Fibroblast of mammary gland (primary cell): ENCODE measurements at regions not wholly inside any gene's neighbourhood (a gene's known extent, or its start where the extent isn't known, plus 50 kb on each side); places are given as distances from the start of the nearest gene placed in this dataset.

ENCODE experiments used
- DNase-seq: peaks from one replicate; pipeline ENCODE4 v3.0.0-alpha.2; 2010; ENCODE audit warnings: low read depth
- H3K4me3 ChIP-seq: 2 replicates; pipeline ENCODE4 v1.5.1; 2011; ENCODE audit warnings: low read depth, mild to moderate bottlenecking, low read length, moderate library complexity; ENCODE audit not compliant: control insufficient read depth
- TF ChIP-seq, protein P1 (sequence below): conservative IDR thresholded peaks from 2 replicates; pipeline ENCODE4 v1.5.1; 2011; ENCODE audit warnings: low read depth, low read length, inconsistent platforms; ENCODE audit not compliant: control insufficient read depth, insufficient read depth

DNA sequence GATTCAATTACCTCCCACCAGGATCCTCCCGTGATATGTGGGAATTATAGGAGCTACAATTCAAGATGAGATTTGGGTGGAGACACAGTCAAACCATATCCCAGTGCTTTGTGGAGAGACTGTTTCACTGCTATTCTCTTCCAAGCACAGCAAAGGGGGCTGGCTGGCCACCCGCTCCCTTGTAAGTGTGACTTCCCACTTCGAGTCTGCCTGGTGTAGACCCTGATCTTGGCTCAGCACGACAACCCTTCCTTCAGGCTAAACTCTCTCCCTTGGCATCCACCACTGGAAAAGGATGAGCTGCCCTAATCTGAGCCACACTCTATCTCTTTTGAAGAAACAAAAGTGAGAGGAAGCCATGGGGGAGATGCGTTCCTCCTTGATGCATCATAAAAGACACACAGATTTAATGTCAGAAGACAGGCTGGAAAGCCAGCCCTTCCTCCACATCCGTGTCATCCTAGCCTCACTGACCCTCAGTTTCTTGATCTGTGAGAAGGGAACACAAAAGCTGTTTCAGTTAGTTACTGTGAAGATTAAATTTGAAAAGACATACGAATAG lies 64.7 kb upstream of the CDON start:
- H3K4me3 ChIP-seq, result no peak overlapping the region
- TF ChIP-seq, protein P1, sequence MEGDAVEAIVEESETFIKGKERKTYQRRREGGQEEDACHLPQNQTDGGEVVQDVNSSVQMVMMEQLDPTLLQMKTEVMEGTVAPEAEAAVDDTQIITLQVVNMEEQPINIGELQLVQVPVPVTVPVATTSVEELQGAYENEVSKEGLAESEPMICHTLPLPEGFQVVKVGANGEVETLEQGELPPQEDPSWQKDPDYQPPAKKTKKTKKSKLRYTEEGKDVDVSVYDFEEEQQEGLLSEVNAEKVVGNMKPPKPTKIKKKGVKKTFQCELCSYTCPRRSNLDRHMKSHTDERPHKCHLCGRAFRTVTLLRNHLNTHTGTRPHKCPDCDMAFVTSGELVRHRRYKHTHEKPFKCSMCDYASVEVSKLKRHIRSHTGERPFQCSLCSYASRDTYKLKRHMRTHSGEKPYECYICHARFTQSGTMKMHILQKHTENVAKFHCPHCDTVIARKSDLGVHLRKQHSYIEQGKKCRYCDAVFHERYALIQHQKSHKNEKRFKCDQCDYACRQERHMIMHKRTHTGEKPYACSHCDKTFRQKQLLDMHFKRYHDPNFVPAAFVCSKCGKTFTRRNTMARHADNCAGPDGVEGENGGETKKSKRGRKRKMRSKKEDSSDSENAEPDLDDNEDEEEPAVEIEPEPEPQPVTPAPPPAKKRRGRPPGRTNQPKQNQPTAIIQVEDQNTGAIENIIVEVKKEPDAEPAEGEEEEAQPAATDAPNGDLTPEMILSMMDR, result no peak
- no peak for DNase-seq

DNA sequence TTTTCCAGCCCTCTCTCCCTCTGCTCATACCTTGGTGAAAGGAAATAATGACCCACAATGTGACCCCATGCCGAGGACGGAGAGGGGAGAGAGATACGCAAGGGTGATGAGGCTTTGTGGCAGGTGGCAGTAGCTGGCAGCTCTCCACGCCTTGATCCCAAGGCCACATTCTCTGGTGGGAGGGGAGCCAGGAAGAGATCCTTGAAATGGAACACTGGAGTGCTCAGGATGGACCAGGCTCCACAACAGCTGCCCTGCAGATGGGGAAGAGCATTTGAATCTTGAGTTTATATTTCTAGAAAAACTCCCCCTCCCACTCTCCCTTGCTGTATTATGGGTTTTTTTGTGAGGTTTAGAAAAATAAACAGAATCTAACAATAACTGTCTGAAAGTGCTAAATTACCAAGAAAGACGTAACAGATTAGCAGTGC lies 61.6 kb upstream of the CDON start:
- no peak for DNase-seq
- H3K4me3 ChIP-seq, result no peak overlapping the region
- TF ChIP-seq, protein P1, result no peak

DNA sequence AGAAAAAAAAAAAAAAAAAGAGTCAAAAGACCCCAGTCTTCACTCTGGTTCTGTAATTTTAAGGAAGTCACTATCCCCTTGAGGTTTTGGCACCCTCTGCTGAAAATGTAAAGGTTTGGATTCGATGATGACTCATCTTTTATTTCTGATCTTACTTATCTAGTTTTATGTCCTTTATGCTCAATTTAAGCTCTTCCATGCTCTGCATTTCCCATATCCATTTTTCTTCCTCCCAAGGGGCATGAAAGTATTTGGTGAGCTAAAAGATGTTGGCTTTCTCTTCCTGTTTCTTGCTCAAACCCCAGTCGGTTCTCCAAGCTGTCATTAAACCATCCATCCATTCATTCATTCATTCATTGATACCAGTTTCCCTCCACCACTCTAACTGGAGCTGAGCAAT lies 61.0 kb upstream of the CDON start:
- TF ChIP-seq, protein P1, result no peak
- no peak overlapping the region for H3K4me3 ChIP-seq
- DNase-seq, result peak; percentile 37

DNA sequence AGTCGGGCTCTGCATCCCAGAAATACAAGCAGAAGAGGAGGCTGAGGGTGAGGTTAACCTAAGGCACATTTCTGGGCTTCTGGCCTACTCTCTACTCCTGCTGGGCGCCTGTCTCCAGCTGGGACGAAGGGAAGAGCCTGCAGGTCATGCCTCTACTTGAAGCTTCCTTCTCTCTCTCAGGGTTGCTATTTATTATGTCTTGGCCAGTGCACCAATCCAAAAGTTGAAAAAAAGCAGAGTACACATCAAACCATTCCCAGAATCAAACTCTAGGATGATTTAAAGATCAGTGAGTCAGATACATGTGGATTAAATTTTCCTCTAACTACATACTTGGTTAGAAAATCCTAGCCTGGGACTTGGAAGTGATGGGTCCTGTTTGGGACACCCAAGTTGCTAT lies 60.2 kb upstream of the CDON start:
- no peak overlapping the region for H3K4me3 ChIP-seq
- DNase-seq, result peak; percentile 84
- TF ChIP-seq, protein P1, result no peak

DNA sequence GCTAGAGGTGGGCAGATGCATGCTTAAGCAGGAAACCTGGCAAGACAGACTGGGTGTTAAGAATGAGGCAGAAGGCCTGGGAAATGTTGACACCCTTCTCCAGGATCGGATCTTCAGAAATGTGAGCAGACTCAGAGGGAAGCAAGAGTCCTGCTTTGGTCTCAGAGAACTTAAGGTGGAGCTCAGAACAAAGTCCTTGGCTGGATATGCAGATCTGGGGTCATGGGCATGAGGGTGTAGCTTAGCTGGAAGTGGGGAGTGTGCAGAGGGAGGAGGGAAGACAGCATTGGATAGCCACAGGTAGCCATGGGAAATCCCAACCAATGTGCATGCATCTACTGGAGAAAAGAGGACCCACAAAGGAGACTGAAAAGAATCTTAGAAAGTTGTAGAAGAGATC lies 58.6 kb upstream of the CDON start:
- TF ChIP-seq, protein P1, result no peak
- DNase-seq, result no peak
- H3K4me3 ChIP-seq, result no peak overlapping the region

DNA sequence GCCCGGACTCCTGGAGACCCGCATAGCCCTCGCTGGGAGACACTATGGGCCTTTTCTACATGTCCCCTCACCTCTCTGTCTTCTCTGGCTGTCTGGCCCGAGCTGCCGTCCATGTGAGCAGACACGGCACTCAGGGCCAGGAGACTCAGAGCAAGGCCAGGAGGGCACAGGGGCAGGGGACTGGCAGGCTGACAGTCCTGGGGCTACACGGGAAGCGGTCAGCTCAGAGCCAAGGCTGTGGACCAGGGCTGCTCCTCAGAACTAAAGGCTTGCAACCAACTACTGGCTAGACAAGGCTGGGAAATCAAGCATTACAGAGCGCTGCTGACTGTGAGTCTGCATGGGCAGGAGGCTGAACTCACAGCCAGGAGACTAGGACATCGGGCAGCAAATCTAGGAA lies 56.1 kb upstream of the CDON start:
- H3K4me3 ChIP-seq, result no peak overlapping the region
- TF ChIP-seq, protein P1, result no peak
- DNase-seq, result no peak

DNA sequence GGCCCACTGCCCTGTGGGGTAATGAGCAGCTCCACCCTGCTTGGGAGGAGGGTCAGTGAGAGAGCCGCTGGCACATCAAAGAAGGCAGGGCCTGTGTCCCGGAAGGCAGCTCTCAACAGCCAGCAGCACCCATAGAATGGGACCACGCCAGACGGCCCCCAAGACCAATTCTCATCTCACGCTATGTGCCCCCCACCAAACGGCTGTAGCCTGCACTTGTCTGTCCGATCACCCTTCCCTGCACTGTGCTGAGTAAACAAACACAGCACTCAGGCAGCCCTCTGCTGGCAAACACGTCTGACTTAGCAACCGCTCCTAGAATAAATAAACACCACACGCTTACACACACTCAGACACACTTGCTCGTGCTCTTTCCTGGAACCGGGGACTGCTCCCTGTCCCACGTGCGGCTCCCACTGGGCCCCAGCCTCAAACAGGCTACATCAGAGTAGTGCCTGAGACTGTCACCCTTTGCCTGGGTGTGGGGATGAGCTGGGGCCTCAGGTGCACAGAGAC lies 53.2 kb upstream of the CDON start:
- TF ChIP-seq, protein P1, result peak; percentile 22
- no peak overlapping the region for H3K4me3 ChIP-seq
- peak; percentile 85 for DNase-seq
